Activated CD4-positive, alpha-beta memory T cell treated with anti-CD3 and anti-CD28 coated beads for 36 hours (primary cell): ENCODE measurements at regions not wholly inside any gene's neighbourhood (a gene's known extent, or its start where the extent isn't known, plus 50 kb on each side); places are given as distances from the start of the nearest gene placed in this dataset.

Experiments used
- CTCF ChIA-PET: fragments of 350-600 bp; sonication (Branson Sonifier 250); formaldehyde crosslinking; loops from one replicate; lab custom pipeline; 2021; ENCODE audit warnings: antibody characterized with exemption, inconsistent platforms; lab: Charles Lee
- POLR2A ChIA-PET: fragments of 350-600 bp; sonication (Branson Sonifier 250); formaldehyde crosslinking; loops from one replicate; lab custom pipeline; 2021; ENCODE audit warnings: antibody characterized with exemption; lab: Charles Lee
- DNase-seq: peaks from one replicate; pipeline ENCODE4 v3.0.0-alpha.2; 2020
- H3K27ac Mint-ChIP-seq: one replicate; pipeline ENCODE4 v1.8.0; 2021; ENCODE audit warnings: mixed read lengths
- H3K27me3 Mint-ChIP-seq: one replicate; pipeline ENCODE4 v1.8.0; 2021; ENCODE audit warnings: mixed read lengths
- H3K36me3 Mint-ChIP-seq: one replicate; pipeline ENCODE4 v1.8.0; 2021; ENCODE audit warnings: mixed read lengths
- H3K4me1 Mint-ChIP-seq: one replicate; pipeline ENCODE4 v1.8.0; 2021; ENCODE audit warnings: low read depth, mixed read lengths
- H3K4me3 Mint-ChIP-seq: one replicate; pipeline ENCODE4 v1.8.0; 2021; ENCODE audit warnings: mild to moderate bottlenecking, mixed read lengths
- H3K9me3 Mint-ChIP-seq: one replicate; pipeline ENCODE4 v1.8.0; 2021; ENCODE audit warnings: mixed read lengths
- intact Hi-C: fragments of 100-400 bp; cut with micrococcal nuclease; formaldehyde crosslinking; loops from one replicate; pipeline ENCODE4 v1.15.1; 2023

DNA sequence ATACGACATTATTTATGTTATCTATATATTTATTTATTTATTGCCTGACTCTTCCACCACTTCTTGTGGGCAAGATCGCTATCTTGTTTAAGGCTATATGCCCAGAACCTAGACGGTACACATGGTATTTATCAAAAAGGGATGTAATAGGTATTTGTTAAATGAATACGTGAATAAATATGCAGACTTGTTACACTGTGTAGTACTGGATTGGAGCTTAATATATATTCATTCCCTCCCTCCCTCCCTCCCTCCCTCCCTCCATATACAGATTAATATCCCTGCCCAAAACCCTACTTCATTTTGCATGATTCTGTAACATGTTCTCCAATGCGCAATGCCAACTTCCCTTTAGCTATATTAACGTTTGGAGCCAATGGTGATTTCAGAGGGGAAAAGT, 1273.7 kb upstream of the AUTS2 start:
- Mint-ChIP-seq H3K36me3 (no peaks in the 10 kb centered on the region), H3K27ac (no peak overlapping the region), H3K4me1 (no peaks in the 10 kb centered on the region), H3K27me3 (no peaks in the 10 kb centered on the region), H3K4me3 (no peak overlapping the region), H3K9me3 (peaks cover 23% of the 10 kb centered on the region)
- intact Hi-C loops: no loop called here
- POLR2A ChIA-PET: no interaction called here
- DNase-seq: no peak
- CTCF ChIA-PET: no interaction called here

DNA sequence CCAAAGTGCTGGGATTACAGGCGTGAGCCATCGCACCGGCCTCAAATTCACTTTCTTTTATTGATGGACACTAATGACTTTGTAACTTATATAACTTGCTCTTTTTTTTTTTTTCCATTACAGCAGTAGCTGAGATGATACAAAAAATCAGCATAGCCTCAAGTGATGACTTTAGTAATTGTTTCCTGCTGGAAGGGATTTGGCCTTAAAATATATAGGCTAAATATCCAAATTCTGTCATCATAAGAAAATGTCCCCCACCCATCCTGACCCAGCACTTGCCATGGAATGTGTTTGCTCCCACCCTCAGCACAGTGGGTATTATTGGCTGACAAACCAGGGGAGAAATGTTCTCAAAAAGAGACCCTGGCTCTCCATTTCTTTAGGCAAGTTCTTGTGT, 1264.1 kb upstream of the AUTS2 start:
- Mint-ChIP-seq H3K27me3 (no peaks in the 10 kb centered on the region), H3K27ac (no peak overlapping the region), H3K4me1 (no peaks in the 10 kb centered on the region), H3K4me3 (no peak overlapping the region), H3K9me3 (peaks cover 32% of the 10 kb centered on the region), H3K36me3 (no peaks in the 10 kb centered on the region)
- intact Hi-C loops: no loop called here
- DNase-seq: no peak
- POLR2A ChIA-PET: no interaction called here
- CTCF ChIA-PET: no interaction called here

DNA sequence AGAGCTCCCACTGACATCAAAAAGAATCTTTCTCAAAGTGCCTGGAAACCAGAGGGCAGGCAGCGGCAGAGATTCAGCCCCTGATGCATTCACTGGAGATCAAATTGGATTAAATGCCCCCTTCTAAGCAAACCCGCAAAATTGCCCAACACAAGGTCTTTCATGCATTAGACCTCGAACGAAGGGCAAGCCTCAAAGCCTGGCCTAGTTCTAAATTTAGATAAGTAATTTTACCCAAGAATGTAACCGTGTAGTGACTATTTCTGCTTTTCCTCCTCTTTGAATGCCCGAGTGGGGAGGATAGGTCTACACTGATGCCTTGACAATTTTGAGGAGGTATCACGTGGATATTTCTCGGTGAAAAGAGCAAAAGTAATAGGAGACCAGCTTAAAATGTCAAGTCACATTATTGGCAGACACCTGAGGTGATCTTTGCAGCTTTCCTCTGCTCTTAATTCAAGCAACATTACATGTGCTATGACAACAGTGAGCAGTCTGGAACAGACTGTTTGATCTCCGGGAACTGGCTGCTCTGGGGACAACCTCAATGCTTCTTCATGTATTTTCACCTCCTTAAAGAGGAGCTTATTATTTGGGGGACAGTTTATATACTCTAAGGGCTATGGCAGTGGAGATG, 1263.5 kb upstream of the AUTS2 start:
- no peaks in the 10 kb centered on the region for H3K27me3 Mint-ChIP-seq
- H3K4me1 Mint-ChIP-seq: no peaks in the 10 kb centered on the region
- H3K27ac Mint-ChIP-seq: no peak overlapping the region
- no peaks in the 10 kb centered on the region for H3K36me3 Mint-ChIP-seq
- no peak for DNase-seq
- CTCF ChIA-PET: no interaction called here
- intact Hi-C loops: no loop called here
- peaks cover 34% of the 10 kb centered on the region for H3K9me3 Mint-ChIP-seq
- H3K4me3 Mint-ChIP-seq: no peak overlapping the region
- POLR2A ChIA-PET: no interaction called here

DNA sequence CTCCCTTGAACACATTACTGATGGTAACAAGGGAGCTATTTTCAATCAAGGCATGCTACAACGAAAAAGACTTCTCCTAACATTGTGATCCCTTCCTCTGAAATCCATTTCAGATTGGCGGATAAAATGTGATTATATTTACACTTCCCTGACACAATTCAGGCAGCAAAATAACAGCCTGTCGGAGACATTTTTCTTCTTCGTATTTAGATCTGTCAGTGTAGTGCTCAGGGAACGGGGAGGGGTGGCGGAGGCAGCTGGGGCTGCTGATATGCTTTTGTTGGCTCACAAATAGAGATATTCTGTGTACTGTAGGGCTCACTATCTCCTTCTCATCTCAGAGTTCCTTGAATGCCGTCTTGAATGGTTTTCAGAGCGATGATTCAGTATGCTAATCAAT, 1261.7 kb upstream of the AUTS2 start:
- POLR2A ChIA-PET: no interaction called here
- H3K4me1 Mint-ChIP-seq: no peaks in the 10 kb centered on the region
- no peak overlapping the region for H3K4me3 Mint-ChIP-seq
- H3K9me3 Mint-ChIP-seq: peaks cover 37% of the 10 kb centered on the region
- DNase-seq: no peak
- intact Hi-C loops: no loop called here
- no peaks in the 10 kb centered on the region for H3K27me3 Mint-ChIP-seq
- no peak overlapping the region for H3K27ac Mint-ChIP-seq
- no peaks in the 10 kb centered on the region for H3K36me3 Mint-ChIP-seq
- CTCF ChIA-PET: no interaction called here

DNA sequence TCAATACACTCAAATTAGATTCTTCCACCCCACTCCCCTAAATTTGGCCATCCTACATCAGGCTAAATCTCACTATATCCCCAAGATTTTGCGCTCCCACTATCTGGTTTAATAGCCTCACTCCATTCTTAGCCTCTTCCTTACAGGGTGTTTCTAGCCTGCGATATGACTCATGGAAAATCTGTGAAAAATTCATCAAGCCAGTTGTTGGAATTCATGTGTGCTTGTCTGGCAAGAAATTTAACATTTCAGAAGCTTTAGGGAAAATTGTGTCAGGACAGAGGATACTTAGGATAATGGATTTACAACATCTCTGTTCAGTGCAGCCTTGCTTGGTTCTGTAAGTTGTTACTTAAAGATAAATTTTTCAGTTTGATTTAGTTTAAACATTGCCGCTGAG, 1249.9 kb upstream of the AUTS2 start:
- CTCF ChIA-PET: no interaction called here
- Mint-ChIP-seq H3K4me3 (no peak overlapping the region), H3K4me1 (no peaks in the 10 kb centered on the region), H3K9me3 (peaks cover 23% of the 10 kb centered on the region), H3K27ac (no peak overlapping the region), H3K27me3 (no peaks in the 10 kb centered on the region), H3K36me3 (no peaks in the 10 kb centered on the region)
- intact Hi-C loops: no loop called here
- POLR2A ChIA-PET: no interaction called here
- no peak for DNase-seq

DNA sequence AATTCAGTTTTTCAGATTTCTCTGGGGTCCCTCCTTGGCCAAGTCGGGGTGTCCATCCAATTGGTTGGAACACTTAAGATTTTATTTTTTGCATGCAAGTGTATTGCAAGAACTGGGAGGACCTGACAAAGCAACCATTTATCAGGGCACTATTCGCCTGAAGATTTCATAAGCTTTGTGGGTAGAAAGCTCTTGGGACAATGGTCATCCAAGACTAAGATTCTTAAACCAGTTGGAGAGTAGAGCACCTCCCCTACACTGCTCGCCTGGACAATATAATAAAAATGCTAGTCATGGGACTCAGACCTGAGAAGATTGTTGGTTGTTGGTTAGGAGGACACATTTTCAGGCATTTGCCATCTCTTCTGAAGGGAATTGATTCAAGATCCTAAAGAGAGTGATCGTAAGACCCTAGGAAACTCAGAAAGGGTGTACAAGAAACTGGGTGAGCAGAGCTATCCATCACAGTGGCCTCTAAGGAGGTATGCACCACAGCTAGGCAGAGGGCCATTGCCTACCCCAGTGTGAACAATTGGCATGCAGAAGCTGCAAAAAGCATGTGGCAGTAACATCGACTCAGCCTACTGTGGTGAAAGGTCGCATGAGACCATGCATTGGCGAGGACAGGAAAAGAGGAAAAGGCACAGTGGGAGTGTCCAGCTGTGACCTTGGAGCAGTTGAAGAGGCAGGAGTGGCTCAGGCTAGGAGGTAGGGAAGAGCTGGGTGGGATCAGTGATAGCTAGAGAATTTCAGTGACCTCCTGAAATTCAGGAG, 1235.3 kb upstream of the AUTS2 start:
- ChIA-PET POLR2A (no interaction called here), CTCF (no interaction called here)
- Mint-ChIP-seq H3K4me1 (no peaks in the 10 kb centered on the region), H3K36me3 (no peaks in the 10 kb centered on the region), H3K9me3 (peaks cover 24% of the 10 kb centered on the region), H3K27ac (no peak overlapping the region), H3K27me3 (no peaks in the 10 kb centered on the region), H3K4me3 (no peak overlapping the region)
- no peak for DNase-seq
- intact Hi-C loops: no loop called here

DNA sequence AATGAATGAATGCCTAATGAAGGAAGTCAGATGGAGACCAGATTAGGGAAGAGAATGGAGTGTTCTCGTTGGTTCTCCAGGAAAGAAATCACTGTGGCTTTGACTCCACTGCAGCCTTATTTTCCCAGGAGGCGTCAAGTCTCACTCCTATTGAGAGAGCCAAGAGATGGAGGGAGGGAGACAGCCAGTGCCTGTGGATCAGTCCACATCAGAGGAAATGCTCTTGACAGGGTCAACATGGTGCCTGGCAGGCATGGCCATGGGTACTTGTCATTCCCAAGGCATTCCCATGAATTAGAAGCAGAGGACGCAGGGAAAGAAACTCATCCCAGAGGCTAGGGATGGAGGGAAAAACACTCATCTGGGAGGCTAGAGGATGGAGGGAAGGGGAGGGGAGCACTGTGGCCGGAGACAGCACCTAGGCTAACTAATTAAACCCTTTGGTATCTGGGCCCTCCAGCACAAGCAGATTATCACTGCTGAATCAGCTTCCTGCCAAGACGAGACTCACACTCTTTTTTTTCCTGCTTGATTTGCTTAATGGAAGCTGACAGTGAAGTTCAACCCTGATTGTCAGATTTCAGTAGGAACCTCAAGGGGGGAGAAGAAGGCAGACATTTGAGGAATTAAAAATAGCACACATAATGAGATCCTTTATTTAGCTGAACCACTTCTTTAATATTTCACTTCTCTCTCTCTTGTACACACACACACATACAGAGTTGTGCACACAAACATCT, 1233.2 kb upstream of the AUTS2 start:
- Mint-ChIP-seq H3K4me3 (no peak overlapping the region), H3K27ac (no peak overlapping the region), H3K36me3 (no peaks in the 10 kb centered on the region), H3K4me1 (no peaks in the 10 kb centered on the region), H3K9me3 (peaks cover 25% of the 10 kb centered on the region), H3K27me3 (no peaks in the 10 kb centered on the region)
- ChIA-PET CTCF (no interaction called here), POLR2A (no interaction called here)
- DNase-seq: no peak
- intact Hi-C loops: no loop called here

DNA sequence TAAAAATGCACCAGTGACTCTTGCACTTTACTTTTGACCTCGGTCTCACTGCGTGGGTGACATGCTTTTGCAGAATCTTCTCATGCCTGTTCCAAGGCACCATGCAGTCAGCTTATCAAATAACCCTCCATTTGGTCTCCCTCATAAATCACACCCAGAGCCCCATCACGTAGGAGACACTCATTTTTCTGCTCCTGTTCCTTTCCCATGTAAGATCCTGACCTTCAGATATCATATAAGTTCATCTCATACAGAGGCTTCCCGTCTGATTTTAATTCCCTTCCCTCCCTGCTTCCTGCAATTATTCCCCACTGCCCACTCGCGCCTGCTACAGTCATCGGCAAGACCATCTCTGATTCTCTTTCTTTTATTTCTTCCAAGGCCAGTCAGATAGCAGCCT, 1226.3 kb upstream of the AUTS2 start:
- Mint-ChIP-seq H3K27me3 (no peaks in the 10 kb centered on the region), H3K27ac (no peak overlapping the region), H3K4me1 (no peaks in the 10 kb centered on the region), H3K4me3 (no peak overlapping the region), H3K9me3 (peaks cover 8% of the 10 kb centered on the region), H3K36me3 (no peaks in the 10 kb centered on the region)
- DNase-seq: no peak
- intact Hi-C loops: no loop called here
- CTCF ChIA-PET: no interaction called here
- POLR2A ChIA-PET: no interaction called here

DNA sequence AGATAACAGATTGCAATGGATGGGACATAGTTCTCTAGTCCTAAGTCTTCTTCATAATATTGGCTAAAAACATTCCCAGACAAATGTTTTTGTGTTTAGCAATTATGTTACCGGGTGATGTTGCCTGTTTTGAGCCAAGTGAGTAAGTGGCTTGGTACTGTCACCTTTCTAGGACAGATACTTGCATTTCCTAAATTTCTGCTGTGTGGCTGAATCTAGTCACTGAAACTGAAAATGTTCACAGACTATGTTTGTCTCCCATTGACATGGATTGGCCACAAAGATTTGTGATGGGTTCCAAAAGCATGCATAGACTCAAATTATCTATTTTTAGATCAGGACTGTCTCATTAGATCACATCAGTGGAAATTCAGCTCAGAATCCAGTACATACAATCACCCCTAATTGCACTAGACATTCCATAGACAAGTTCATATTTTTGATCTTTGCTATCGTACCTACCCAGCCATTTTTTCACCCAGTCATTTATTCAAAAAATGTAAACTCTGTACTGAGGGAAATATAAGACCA, 1222.1 kb upstream of the AUTS2 start:
- ChIA-PET POLR2A (no interaction called here), CTCF (no interaction called here)
- no peaks in the 10 kb centered on the region for H3K36me3 Mint-ChIP-seq
- H3K4me3 Mint-ChIP-seq: no peak overlapping the region
- H3K9me3 Mint-ChIP-seq: peaks cover 7% of the 10 kb centered on the region
- no peak overlapping the region for H3K27ac Mint-ChIP-seq
- no peak for DNase-seq
- intact Hi-C loops: no loop called here
- H3K4me1 Mint-ChIP-seq: no peaks in the 10 kb centered on the region
- no peaks in the 10 kb centered on the region for H3K27me3 Mint-ChIP-seq

DNA sequence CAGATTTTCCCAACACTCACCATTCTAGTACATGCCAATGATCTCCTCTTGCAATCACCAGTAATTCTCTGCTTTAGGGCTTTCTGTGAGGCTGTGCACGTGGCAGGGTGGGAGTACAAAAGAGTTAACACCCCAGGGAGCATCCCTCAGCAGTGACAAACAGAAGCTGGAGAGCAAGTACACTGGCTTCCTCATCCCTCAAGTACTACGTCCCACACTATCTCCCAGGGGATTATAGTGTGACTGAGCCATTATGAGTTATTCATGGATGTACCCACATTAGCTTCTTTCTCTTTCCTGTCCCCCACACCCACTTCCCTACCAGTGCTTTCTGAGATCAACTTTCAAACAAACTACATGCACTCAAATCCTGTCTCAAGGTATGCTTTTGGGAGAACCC, 1216.5 kb upstream of the AUTS2 start:
- no peaks in the 10 kb centered on the region for H3K4me1 Mint-ChIP-seq
- no peak overlapping the region for H3K4me3 Mint-ChIP-seq
- H3K36me3 Mint-ChIP-seq: no peaks in the 10 kb centered on the region
- no peaks in the 10 kb centered on the region for H3K27me3 Mint-ChIP-seq
- DNase-seq: no peak
- ChIA-PET POLR2A (no interaction called here), CTCF (no interaction called here)
- intact Hi-C loops: no loop called here
- peaks cover 24% of the 10 kb centered on the region for H3K9me3 Mint-ChIP-seq
- no peak overlapping the region for H3K27ac Mint-ChIP-seq

DNA sequence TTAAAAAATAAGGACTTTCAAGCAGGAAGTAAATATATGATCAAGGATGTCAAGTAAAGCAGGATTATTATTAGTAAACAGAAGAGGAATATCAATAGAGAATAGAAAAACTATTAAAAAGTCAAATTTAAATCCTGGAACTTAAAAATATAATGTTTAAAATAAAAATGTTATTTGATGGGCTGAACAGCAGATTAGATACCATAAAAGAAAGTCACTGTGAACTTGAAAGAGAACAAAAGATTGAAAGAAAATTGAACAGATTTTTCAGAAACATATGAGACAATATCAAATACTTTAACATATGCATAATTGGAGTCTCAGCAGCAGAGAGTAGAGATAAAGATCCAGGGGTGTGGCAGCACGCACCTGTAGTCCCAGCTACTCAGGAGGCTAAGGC, 1213.7 kb upstream of the AUTS2 start:
- no peak for DNase-seq
- CTCF ChIA-PET: no interaction called here
- Mint-ChIP-seq H3K27me3 (no peaks in the 10 kb centered on the region), H3K27ac (no peak overlapping the region), H3K4me1 (no peaks in the 10 kb centered on the region), H3K9me3 (peaks cover 23% of the 10 kb centered on the region), H3K36me3 (no peaks in the 10 kb centered on the region), H3K4me3 (no peak overlapping the region)
- intact Hi-C loops: no loop called here
- POLR2A ChIA-PET: no interaction called here

DNA sequence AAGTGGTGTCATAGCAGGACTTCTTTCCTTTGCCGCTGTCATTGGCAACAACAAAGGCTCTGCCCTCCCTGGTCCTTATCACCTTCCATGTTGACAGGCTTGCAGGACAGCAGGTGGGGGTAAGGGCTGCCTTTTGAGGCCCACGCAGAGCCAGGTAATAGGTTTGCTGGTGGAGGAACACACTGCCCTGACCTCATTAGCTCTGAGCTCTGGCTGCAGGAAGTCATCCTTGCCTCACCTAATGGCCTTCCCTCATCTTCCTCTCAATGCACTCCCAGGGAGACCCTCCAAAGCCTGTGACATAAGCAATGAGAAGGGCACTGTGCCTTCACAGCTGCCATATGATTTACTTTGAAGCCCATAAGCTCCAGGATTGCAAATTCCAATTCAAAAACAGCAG, 1205.2 kb upstream of the AUTS2 start:
- peaks cover 9% of the 10 kb centered on the region for H3K9me3 Mint-ChIP-seq
- no peaks in the 10 kb centered on the region for H3K27me3 Mint-ChIP-seq
- intact Hi-C loops: no loop called here
- H3K4me3 Mint-ChIP-seq: no peak overlapping the region
- H3K4me1 Mint-ChIP-seq: no peaks in the 10 kb centered on the region
- no peak overlapping the region for H3K27ac Mint-ChIP-seq
- no peaks in the 10 kb centered on the region for H3K36me3 Mint-ChIP-seq
- DNase-seq: no peak
- POLR2A ChIA-PET: no interaction called here
- CTCF ChIA-PET: no interaction called here
